A549 (cell line): ENCODE measurements at regions not wholly inside any gene's neighbourhood (a gene's known extent, or its start where the extent isn't known, plus 50 kb on each side); places are given as distances from the start of the nearest gene placed in this dataset.

Experiments
- ATAC-seq, 2 experiments: fragments of 200-7000 bp in 1 of 2; fragments of >200 bp in 1 of 2; cut with Nextera tagmentation in 1 of 2; cut with Tn5 transposase in 1 of 2; 3 replicates each; pipeline versions ENCODE4 v1.8.0 to v1.9.1; 2018 to 2020; ENCODE audit warnings: mild to moderate bottlenecking in 1 of 2, moderate library complexity in 1 of 2
- CTCF ChIA-PET: fragments of 300-600 bp; sonication (Branson Sonifier 250); formaldehyde crosslinking; extraction: SDS; loops from one replicate; lab custom pipeline; 2021; ENCODE audit warnings: antibody characterized with exemption, inconsistent platforms; lab: Yijun Ruan, JAX
- POLR2A ChIA-PET: fragments of 350-600 bp; formaldehyde crosslinking; extraction: SDS; loops from one replicate; lab custom pipeline; 2021; ENCODE audit warnings: antibody characterized with exemption, inconsistent platforms; lab: Yijun Ruan, JAX
- DNase-seq, 2 experiments: peaks; one replicate each; pipeline versions ENCODE4 v3.0.0 to v3.0.0-alpha.2; 2011 to 2016; ENCODE audit warnings: low read depth in 1 of 2, low spot score in 1 of 2
- FAIRE-seq: peaks from 2 replicates; lab custom pipeline; 2011; peaks lifted over from hg19 to GRCh38; lab: Jason Lieb, UNC
- H3K27ac ChIP-seq, 2 experiments: fragments of >200 bp; sonication (Bioruptor Twin); formaldehyde crosslinking; 3 replicates each; pipeline ENCODE4 v1.5.1; 2016 to 2017
- H3K4me1 ChIP-seq: fragments of >200 bp; sonication (Bioruptor Twin); formaldehyde crosslinking; 3 replicates; pipeline ENCODE4 v1.6.1; 2016
- H3K4me2 ChIP-seq: fragments of >200 bp; sonication (Bioruptor Twin); formaldehyde crosslinking; 3 replicates; pipeline ENCODE4 v1.6.1; 2016
- H3K4me3 ChIP-seq: fragments of >200 bp; sonication (Bioruptor Twin); formaldehyde crosslinking; 3 replicates; pipeline ENCODE4 v1.5.1; 2016
- H3K9me3 ChIP-seq: fragments of >200 bp; sonication (Bioruptor Twin); formaldehyde crosslinking; 3 replicates; pipeline ENCODE4 v1.6.1; 2016
- BHLHE40 ChIP-seq: IDR thresholded peaks from 2 replicates; pipeline ENCODE4 v1.6.1; 2012; ENCODE audit warnings: low read depth, low read length, inconsistent platforms
- CEBPB ChIP-seq, 2 experiments: fragments of >200 bp in 1 of 2; sonication (Bioruptor Twin) in 1 of 2; formaldehyde crosslinking in 1 of 2; IDR thresholded peaks; 2 replicates each; pipeline ENCODE4 v1.6.1; 2012 to 2016
- CHD4 ChIP-seq: fragments of 200-600 bp; sonication (generic); IDR thresholded peaks from 2 replicates; pipeline ENCODE4 v1.6.1; 2016; ENCODE audit warnings: antibody characterized with exemption, mild to moderate bottlenecking, borderline replicate concordance
- EHF ChIP-seq: fragments of 250-450 bp; sonication (Bioruptor Pico); IDR thresholded peaks from 2 replicates; pipeline ENCODE4 v1.5.0; 2020; ENCODE audit warnings: mild to moderate bottlenecking
- FOSB ChIP-seq: fragments of 250-450 bp; sonication (Bioruptor Pico); IDR thresholded peaks from 2 replicates; pipeline ENCODE4 v1.5.0; 2020; ENCODE audit warnings: mild to moderate bottlenecking, moderate library complexity
- GATA3 ChIP-seq: IDR thresholded peaks from 2 replicates; pipeline ENCODE4 v1.6.1; 2012; ENCODE audit warnings: borderline replicate concordance
- HDAC2 ChIP-seq: fragments of 200-600 bp; sonication (generic); IDR thresholded peaks from 2 replicates; pipeline ENCODE4 v1.6.1; 2016
- HEYL ChIP-seq: fragments of 250-450 bp; sonication (Bioruptor Pico); IDR thresholded peaks from 2 replicates; pipeline ENCODE4 v1.8.0; 2021; ENCODE audit warnings: mild to moderate bottlenecking, moderate library complexity
- HOXA7 ChIP-seq: fragments of 250-450 bp; sonication (Bioruptor Pico); IDR thresholded peaks from 2 replicates; pipeline ENCODE4 v1.5.0; 2020; ENCODE audit warnings: mild to moderate bottlenecking, moderate library complexity
- HOXB13 ChIP-seq: fragments of 250-450 bp; sonication (Bioruptor Pico); IDR thresholded peaks from 2 replicates; pipeline ENCODE4 v1.5.0; 2020; ENCODE audit warnings: low read depth, mild to moderate bottlenecking, moderate library complexity
- JUN ChIP-seq, 2 experiments: fragments of >200 bp; sonication (Bioruptor Twin); formaldehyde crosslinking; IDR thresholded peaks; 2 replicates in 1 of 2; 3 replicates in 1 of 2; pipeline ENCODE4 v1.6.1; 2016 to 2017
- JUNB ChIP-seq: fragments of >200 bp; sonication (Bioruptor Twin); formaldehyde crosslinking; IDR thresholded peaks from 2 replicates; pipeline ENCODE4 v1.6.1; 2016
- KDM5A ChIP-seq: fragments of 200-600 bp; sonication (generic); IDR thresholded peaks from 2 replicates; pipeline ENCODE4 v1.6.1; 2016; ENCODE audit warnings: antibody characterized with exemption, mild to moderate bottlenecking
- MAFK ChIP-seq: fragments of 450-650 bp; IDR thresholded peaks from 2 replicates; pipeline ENCODE4 v1.6.1; 2014; ENCODE audit not compliant: partially characterized antibody
- NFE2L2 ChIP-seq: fragments of 150-350 bp; conservative IDR thresholded peaks from 2 replicates; pipeline ENCODE4 v1.6.1; 2014; ENCODE audit warnings: low read length
- NR3C1 ChIP-seq: fragments of >200 bp; sonication (Bioruptor Twin); formaldehyde crosslinking; IDR thresholded peaks from 3 replicates; pipeline ENCODE4 v1.6.1; 2017
- PHF8 ChIP-seq: fragments of 200-600 bp; sonication (generic); IDR thresholded peaks from 2 replicates; pipeline ENCODE4 v1.6.1; 2016; ENCODE audit warnings: low read depth, mild to moderate bottlenecking, antibody characterized with exemption, moderate library complexity, borderline replicate concordance
- POLR2A ChIP-seq: IDR thresholded peaks from 2 replicates; pipeline ENCODE4 v1.6.1; 2012; ENCODE audit warnings: mild to moderate bottlenecking, low read length
- POLR2AphosphoS2 ChIP-seq: conservative IDR thresholded peaks from 2 replicates; pipeline ENCODE4 v1.6.1; 2012; ENCODE audit warnings: low read length, improper control_type of control experiment, inconsistent platforms
- RCOR1 ChIP-seq: fragments of 150-350 bp; IDR thresholded peaks from 2 replicates; pipeline ENCODE4 v1.6.1; 2014; ENCODE audit warnings: antibody characterized with exemption, low read length, low read depth
- RFX5 ChIP-seq: fragments of 450-650 bp; IDR thresholded peaks from 2 replicates; pipeline ENCODE4 v1.7.1; 2014; ENCODE audit warnings: antibody characterized with exemption, mild to moderate bottlenecking, moderate library complexity
- RNF2 ChIP-seq: fragments of 200-600 bp; sonication (generic); IDR thresholded peaks from 2 replicates; pipeline ENCODE4 v1.6.1; 2016; ENCODE audit warnings: low read depth, mild to moderate bottlenecking, antibody characterized with exemption, moderate library complexity, borderline replicate concordance
- SMC3 ChIP-seq: fragments of >200 bp; sonication (Bioruptor Twin); formaldehyde crosslinking; IDR thresholded peaks from 3 replicates; pipeline ENCODE4 v1.6.1; 2018; ENCODE audit warnings: inconsistent platforms
- SREBF2 ChIP-seq: fragments of 450-650 bp; IDR thresholded peaks from 2 replicates; pipeline ENCODE4 v1.6.1; 2014; ENCODE audit warnings: mild to moderate bottlenecking, moderate library complexity
- TFCP2L1 ChIP-seq: fragments of 250-450 bp; sonication (Bioruptor Pico); IDR thresholded peaks from 2 replicates; pipeline ENCODE4 v1.5.0; 2021; ENCODE audit warnings: mild to moderate bottlenecking
- ZC3H11A ChIP-seq: fragments of 450-650 bp; IDR thresholded peaks from 2 replicates; pipeline ENCODE4 v1.6.1; 2014; ENCODE audit warnings: antibody characterized with exemption, mild to moderate bottlenecking
- ZSCAN20 ChIP-seq: fragments of 250-450 bp; sonication (Bioruptor Pico); IDR thresholded peaks from 2 replicates; pipeline ENCODE4 v1.8.0; 2022; ENCODE audit warnings: mild to moderate bottlenecking, moderate library complexity
- WGBS: methylation state at CpG from one replicate; pipeline ENCODE4 v1.1.6; 2017; ENCODE audit errors: missing lambda C conversion rate; 5-methylcytosine and 5-hydroxymethylcytosine counted together
- TF ChIP-seq, protein P1 (sequence below): fragments of >200 bp; sonication (Bioruptor Twin); formaldehyde crosslinking; IDR thresholded peaks from 3 replicates; pipeline ENCODE4 v1.5.1; 2016
- TF ChIP-seq, protein P2 (sequence below): IDR thresholded peaks from 2 replicates; pipeline ENCODE4 v1.6.1; 2012
- TF ChIP-seq, protein P3 (sequence below): fragments of 250-450 bp; sonication (Bioruptor Pico); IDR thresholded peaks from 2 replicates; pipeline ENCODE4 v1.5.0; 2020; ENCODE audit warnings: low read depth, mild to moderate bottlenecking, moderate library complexity
- TF ChIP-seq, protein P4 (sequence below): IDR thresholded peaks from 2 replicates; pipeline ENCODE4 v1.6.1; 2012; ENCODE audit warnings: low read depth, borderline replicate concordance

DNA sequence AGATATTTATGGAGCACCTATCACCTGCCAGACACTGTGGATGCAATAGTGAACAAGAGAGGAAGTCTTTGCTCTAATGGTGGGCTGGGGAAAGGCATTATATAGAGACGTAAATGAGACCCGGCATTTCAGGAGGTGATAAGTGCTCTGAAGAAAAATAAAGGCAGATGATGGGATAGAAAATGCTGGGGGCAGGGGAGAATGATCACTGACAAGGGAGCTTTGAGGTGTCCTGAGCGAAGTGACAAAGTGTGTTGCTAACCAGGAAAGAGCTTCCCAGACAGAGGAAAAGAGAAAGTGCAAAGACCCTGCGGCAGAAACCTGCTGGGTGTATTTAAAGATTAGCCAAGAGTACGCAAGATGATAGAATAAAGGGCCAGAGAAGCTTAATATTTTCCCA lies 1096.1 kb downstream of the BCL11B start (continued):
- TF ChIP-seq, protein P1, sequence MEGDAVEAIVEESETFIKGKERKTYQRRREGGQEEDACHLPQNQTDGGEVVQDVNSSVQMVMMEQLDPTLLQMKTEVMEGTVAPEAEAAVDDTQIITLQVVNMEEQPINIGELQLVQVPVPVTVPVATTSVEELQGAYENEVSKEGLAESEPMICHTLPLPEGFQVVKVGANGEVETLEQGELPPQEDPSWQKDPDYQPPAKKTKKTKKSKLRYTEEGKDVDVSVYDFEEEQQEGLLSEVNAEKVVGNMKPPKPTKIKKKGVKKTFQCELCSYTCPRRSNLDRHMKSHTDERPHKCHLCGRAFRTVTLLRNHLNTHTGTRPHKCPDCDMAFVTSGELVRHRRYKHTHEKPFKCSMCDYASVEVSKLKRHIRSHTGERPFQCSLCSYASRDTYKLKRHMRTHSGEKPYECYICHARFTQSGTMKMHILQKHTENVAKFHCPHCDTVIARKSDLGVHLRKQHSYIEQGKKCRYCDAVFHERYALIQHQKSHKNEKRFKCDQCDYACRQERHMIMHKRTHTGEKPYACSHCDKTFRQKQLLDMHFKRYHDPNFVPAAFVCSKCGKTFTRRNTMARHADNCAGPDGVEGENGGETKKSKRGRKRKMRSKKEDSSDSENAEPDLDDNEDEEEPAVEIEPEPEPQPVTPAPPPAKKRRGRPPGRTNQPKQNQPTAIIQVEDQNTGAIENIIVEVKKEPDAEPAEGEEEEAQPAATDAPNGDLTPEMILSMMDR: no peak
- TF ChIP-seq KDM5A: no peak
- TF ChIP-seq CHD4: no peak
- no peak for TF ChIP-seq JUN (IDR thresholded peaks at IDR 0.05)
- TF ChIP-seq HDAC2: no peak
- TF ChIP-seq RNF2: no peak
- TF ChIP-seq, all 56 proteins: peak for 0

DNA sequence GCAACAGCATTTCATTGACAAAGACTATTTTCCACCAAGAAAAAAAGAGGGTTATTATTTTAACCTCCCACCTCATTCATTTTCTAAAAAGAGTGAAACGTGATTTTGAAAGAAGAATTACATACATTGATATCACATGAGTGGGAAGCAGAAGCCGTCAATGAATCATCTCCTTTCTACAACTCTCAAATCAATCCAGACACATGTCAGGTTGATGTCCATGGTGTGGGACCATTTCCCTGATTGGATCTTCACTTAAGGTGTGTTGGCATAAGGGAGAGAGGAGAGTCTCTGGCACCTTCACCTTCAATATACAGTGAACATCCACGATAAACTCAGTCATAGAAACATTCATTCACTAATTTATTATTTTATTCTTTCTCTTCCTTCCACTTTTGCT lies 1095.1 kb downstream of the BCL11B start:
- no peak overlapping the region for H3K27ac ChIP-seq
- 0% methylated on average over 3 of the region's 3 CpGs for WGBS
- no peak overlapping the region for H3K4me2 ChIP-seq
- no peak overlapping the region for H3K4me3 ChIP-seq
- TF ChIP-seq BHLHE40: no peak
- TF ChIP-seq TFCP2L1 (CRISPR knock-in tag): no peak
- TF ChIP-seq, protein P2, sequence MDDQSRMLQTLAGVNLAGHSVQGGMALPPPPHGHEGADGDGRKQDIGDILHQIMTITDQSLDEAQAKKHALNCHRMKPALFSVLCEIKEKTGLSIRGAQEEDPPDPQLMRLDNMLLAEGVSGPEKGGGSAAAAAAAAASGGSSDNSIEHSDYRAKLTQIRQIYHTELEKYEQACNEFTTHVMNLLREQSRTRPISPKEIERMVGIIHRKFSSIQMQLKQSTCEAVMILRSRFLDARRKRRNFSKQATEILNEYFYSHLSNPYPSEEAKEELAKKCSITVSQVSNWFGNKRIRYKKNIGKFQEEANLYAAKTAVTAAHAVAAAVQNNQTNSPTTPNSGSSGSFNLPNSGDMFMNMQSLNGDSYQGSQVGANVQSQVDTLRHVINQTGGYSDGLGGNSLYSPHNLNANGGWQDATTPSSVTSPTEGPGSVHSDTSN: no peak
- TF ChIP-seq HOXB13 (CRISPR knock-in tag): no peak
- no peak for TF ChIP-seq POLR2AphosphoS2
- TF ChIP-seq FOSB (CRISPR knock-in tag): no peak
- TF ChIP-seq, protein P3, sequence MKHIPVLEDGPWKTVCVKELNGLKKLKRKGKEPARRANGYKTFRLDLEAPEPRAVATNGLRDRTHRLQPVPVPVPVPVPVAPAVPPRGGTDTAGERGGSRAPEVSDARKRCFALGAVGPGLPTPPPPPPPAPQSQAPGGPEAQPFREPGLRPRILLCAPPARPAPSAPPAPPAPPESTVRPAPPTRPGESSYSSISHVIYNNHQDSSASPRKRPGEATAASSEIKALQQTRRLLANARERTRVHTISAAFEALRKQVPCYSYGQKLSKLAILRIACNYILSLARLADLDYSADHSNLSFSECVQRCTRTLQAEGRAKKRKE: no peak
- TF ChIP-seq SMC3: no peak
- no peak for TF ChIP-seq POLR2A
- no peak for TF ChIP-seq CEBPB (IDR thresholded peaks at IDR 0.05)
- no peak for TF ChIP-seq ZC3H11A
- TF ChIP-seq NR3C1: no peak
- no peak for TF ChIP-seq JUNB
- TF ChIP-seq, protein P4, sequence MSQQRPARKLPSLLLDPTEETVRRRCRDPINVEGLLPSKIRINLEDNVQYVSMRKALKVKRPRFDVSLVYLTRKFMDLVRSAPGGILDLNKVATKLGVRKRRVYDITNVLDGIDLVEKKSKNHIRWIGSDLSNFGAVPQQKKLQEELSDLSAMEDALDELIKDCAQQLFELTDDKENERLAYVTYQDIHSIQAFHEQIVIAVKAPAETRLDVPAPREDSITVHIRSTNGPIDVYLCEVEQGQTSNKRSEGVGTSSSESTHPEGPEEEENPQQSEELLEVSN: no peak
- no peak for TF ChIP-seq ZSCAN20 (CRISPR knock-in tag)
- no peaks in the 10 kb centered on the region for H3K4me1 ChIP-seq
- no peak for DNase-seq
- no peak for FAIRE-seq
- H3K9me3 ChIP-seq: no peaks in the 10 kb centered on the region
- ChIA-PET CTCF (no interaction called here), POLR2A (no interaction called here)
- no peak for ATAC-seq

DNA sequence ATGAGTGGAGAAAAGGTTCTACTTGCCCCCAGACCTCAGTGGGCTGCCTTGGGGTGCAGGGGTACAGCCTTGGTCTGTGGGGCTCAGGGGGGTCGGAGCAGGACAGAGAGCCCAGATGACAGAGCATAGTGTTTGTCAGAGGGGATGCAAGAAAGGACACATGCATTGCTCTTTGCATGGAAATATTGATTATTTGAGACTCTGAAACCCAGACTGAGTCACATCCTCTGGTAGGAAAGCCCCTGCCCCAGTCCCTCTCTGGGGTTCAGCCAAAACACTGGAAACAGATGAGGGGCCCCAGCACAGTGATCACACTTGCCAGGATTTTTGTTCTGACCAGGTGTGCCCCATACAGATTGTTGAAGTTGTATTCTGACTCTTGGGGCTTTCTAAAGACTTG lies 1094.4 kb downstream of the BCL11B start:
- CTCF ChIA-PET: no interaction called here

More for the DNA sequence above, 1094.4 kb downstream of the BCL11B start:
- Histone ChIP-seq H3K9me3 (no peaks in the 10 kb centered on the region), H3K27ac (no peak overlapping the region), H3K4me2 (no peak overlapping the region), H3K4me1 (no peaks in the 10 kb centered on the region), H3K4me3 (no peak overlapping the region)
- POLR2A ChIA-PET: no interaction called here
- DNase-seq (no peak), FAIRE-seq (no peak), ATAC-seq (no peak)
- no peak for TF ChIP-seq POLR2A
- no peak for TF ChIP-seq KDM5A
- no peak for TF ChIP-seq HOXA7
- TF ChIP-seq, protein P1: no peak
- no peak for TF ChIP-seq CEBPB (IDR thresholded peaks at IDR 0.05)
- TF ChIP-seq, protein P2: no peak
- TF ChIP-seq EHF (CRISPR knock-in tag): no peak
- TF ChIP-seq RCOR1: no peak
- no peak for TF ChIP-seq HEYL (CRISPR knock-in tag)
- TF ChIP-seq NFE2L2: no peak
- TF ChIP-seq NR3C1: no peak
- no peak for TF ChIP-seq SREBF2
- no peak for TF ChIP-seq PHF8
- no peak for TF ChIP-seq GATA3
- TF ChIP-seq RFX5: no peak
- TF ChIP-seq MAFK: no peak
- no peak for TF ChIP-seq HOXB13 (CRISPR knock-in tag)
- WGBS: 13% methylated on average over 1 of the region's 1 CpG
